ENCODE measurements at regions not wholly inside any gene's neighbourhood (a gene's known extent, or its start where the extent isn't known, plus 50 kb on each side); places are given as distances from the start of the nearest gene placed in this dataset.

DNA sequence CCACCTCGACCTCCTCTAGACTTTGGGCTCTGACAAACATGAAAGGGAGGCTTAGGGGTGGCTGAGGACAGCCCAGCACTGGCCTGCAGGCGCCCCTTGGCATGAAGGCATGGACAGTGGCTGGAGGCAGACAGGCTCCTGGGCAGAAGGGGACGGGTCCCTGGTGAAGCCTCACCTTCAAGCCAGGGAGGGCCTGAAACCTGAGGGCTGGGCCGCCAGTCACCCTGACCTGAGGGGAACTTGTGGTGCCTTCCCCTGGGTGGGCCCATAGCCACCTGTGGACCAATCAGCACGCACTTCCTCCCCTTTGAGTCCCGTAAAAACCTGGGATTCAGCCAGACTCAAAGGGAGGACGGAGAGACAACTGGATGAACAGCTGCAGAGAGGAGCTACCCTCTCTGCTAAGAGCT lies 90.4 kb upstream of the PUM3 start:
- no peak for DNase-seq (ENCODE audit: low read depth)
- TF ChIP-seq, protein P1, sequence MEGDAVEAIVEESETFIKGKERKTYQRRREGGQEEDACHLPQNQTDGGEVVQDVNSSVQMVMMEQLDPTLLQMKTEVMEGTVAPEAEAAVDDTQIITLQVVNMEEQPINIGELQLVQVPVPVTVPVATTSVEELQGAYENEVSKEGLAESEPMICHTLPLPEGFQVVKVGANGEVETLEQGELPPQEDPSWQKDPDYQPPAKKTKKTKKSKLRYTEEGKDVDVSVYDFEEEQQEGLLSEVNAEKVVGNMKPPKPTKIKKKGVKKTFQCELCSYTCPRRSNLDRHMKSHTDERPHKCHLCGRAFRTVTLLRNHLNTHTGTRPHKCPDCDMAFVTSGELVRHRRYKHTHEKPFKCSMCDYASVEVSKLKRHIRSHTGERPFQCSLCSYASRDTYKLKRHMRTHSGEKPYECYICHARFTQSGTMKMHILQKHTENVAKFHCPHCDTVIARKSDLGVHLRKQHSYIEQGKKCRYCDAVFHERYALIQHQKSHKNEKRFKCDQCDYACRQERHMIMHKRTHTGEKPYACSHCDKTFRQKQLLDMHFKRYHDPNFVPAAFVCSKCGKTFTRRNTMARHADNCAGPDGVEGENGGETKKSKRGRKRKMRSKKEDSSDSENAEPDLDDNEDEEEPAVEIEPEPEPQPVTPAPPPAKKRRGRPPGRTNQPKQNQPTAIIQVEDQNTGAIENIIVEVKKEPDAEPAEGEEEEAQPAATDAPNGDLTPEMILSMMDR (IDR thresholded peaks at IDR 0.05; ENCODE audit: low read length, missing control alignments): no peak
- no peak overlapping the region for H3K4me3 ChIP-seq (replicated peaks; ENCODE audit: low read depth, low read length)

GRCh38 chr9:2933165-2934095 lies 89.5 kb upstream of the PUM3 start:
- no peak overlapping the region for H3K4me3 ChIP-seq (replicated peaks; ENCODE audit: low read depth, low read length)
- no peak for DNase-seq (ENCODE audit: low read depth)
- TF ChIP-seq, protein P1 (IDR thresholded peaks at IDR 0.05; ENCODE audit: low read length, missing control alignments): no peak

DNA sequence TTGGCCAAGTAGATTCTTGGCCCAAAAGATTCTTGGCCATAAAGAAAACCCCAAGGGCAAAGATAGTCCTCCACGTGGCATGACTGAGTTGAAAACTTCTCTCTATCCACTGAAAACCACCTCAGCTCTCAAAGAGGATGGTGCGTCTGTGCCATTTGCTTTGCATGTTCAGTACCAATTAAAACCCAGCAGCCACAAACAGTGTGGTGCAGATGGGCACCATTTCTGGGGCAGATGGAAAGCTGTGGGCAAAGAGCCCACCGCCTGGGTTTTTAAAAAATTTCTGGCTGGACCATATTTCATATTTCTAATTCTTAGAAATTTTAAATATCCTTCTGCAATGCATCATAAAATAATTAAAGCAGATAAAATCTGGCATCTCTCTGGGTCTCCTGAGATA lies 84.5 kb upstream of the PUM3 start:
- no peak for DNase-seq (ENCODE audit: low read depth)
- no peak overlapping the region for H3K4me3 ChIP-seq (replicated peaks; ENCODE audit: low read depth, low read length)
- TF ChIP-seq, protein P1 (IDR thresholded peaks at IDR 0.05; ENCODE audit: low read length, missing control alignments): no peak

DNA sequence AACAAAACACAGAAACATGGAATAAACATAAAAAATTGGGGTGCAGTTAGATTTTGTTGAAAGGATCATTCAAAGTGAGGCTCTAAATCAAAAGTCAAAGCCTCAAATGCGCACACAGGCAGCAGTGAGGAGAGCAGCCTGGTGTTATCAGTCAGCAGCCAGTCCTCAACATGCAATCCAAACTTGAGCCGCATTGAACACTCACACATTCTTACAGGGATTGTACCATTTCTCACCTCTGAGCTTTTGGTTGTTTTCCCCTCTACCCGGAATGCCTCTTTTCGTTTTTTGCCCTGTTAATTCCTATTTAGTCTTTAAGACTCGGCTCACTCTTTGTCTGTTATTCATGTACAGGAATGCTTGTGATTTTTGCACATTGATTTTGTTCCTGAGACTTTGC lies 81.1 kb upstream of the PUM3 start:
- H3K4me3 ChIP-seq (replicated peaks; ENCODE audit: low read depth, low read length): no peak overlapping the region
- TF ChIP-seq, protein P1 (IDR thresholded peaks at IDR 0.05; ENCODE audit: low read length, missing control alignments): no peak
- DNase-seq (ENCODE audit: low read depth): no peak

DNA sequence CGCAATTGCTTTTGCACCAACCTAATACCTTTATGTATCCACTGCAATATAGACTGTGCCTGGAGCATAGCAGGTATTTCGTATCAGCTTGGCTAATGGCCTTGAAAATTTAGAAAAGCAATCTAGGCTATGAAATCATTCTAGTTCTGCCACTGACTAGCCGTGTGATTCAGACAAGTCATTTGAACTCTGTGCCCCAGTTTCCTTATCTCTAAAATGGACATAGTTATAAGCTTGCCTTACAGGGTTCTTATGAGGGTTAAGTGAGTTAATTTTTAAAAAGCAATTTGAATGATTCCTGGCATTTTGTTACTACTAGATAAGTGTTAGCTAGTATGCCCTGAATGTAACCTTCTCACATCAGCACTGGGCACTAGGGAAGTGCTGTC lies 80.5 kb upstream of the PUM3 start:
- no peak for DNase-seq (ENCODE audit: low read depth)
- TF ChIP-seq, protein P1 (IDR thresholded peaks at IDR 0.05; ENCODE audit: low read length, missing control alignments): no peak
- H3K4me3 ChIP-seq (replicated peaks; ENCODE audit: low read depth, low read length): no peak overlapping the region

DNA sequence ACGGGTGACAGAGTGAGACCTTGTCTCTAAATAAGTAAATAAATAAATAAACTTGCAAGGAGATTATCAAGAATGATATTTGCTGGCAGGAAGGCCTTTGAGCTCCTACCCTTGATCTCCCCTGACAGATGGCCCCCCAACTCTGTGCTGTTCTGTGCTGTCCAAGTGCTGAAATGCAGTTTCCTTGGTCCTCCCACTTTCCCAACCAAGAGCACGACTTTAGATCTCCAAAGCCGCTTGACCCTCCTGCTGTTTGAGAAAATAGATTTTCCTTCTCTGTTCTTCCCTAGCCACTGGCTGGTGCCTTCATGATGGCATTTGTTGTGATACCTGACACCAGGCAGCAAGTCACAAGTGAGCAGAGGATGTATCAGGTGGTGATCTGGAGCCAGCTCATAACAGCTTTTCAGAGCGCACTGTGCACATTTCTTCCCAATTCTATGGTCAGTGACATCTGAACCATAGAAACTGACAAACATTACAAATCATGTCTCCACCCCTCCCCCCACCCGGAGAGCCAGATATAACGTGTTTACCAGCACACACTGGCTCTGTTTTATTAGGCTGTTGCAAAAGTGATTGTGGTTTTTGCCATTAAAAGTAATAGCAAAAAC lies 80.0 kb upstream of the PUM3 start:
- no peak overlapping the region for H3K4me3 ChIP-seq (replicated peaks; ENCODE audit: low read depth, low read length)
- no peak for DNase-seq (ENCODE audit: low read depth)
- TF ChIP-seq, protein P1 (IDR thresholded peaks at IDR 0.05; ENCODE audit: low read length, missing control alignments): no peak

All from fibroblast of pulmonary artery (primary cell).